ENCODE measurements at regions not wholly inside any gene's neighbourhood (a gene's known extent, or its start where the extent isn't known, plus 50 kb on each side); places are given as distances from the start of the nearest gene placed in this dataset.

GRCh38 chr2:140144611-140145010, 1364.4 kb upstream of the NXPH2 start:
- TF ChIP-seq ZFX (IDR thresholded peaks at IDR 0.05; ENCODE audit: borderline replicate concordance) (no peak), CTCF (IDR thresholded peaks at IDR 0.05) (no peak)
- no peak overlapping the region for H3K27ac ChIP-seq

GRCh38 chr2:140138736-140139135, 1358.5 kb upstream of the NXPH2 start:
- no peak overlapping the region for H3K27ac ChIP-seq
- TF ChIP-seq CTCF (IDR thresholded peaks at IDR 0.05) (no peak), ZFX (IDR thresholded peaks at IDR 0.05; ENCODE audit: borderline replicate concordance) (no peak)

- TF ChIP-seq ZFX (IDR thresholded peaks at IDR 0.05; ENCODE audit: borderline replicate concordance) (no peak), CTCF (IDR thresholded peaks at IDR 0.05) (no peak)
- no peak overlapping the region for H3K27ac ChIP-seq
Measured at GRCh38 chr2:140136861-140137260, 1356.7 kb upstream of the NXPH2 start.

GRCh38 chr2:140136366-140136765, 1356.2 kb upstream of the NXPH2 start:
- no peak for TF ChIP-seq CTCF (IDR thresholded peaks at IDR 0.05)
- TF ChIP-seq ZFX (IDR thresholded peaks at IDR 0.05; ENCODE audit: borderline replicate concordance) = no peak
- no peak overlapping the region for H3K27ac ChIP-seq

GRCh38 chr2:140128909-140129308, 1348.7 kb upstream of the NXPH2 start:
- TF ChIP-seq CTCF (IDR thresholded peaks at IDR 0.05) (no peak), ZFX (IDR thresholded peaks at IDR 0.05; ENCODE audit: borderline replicate concordance) (no peak)
- H3K27ac ChIP-seq = no peak overlapping the region

- TF ChIP-seq ZFX (IDR thresholded peaks at IDR 0.05; ENCODE audit: borderline replicate concordance) = no peak
- no peak for TF ChIP-seq CTCF (IDR thresholded peaks at IDR 0.05)
- no peak overlapping the region for H3K27ac ChIP-seq
Measured at GRCh38 chr2:140122001-140122400, 1341.8 kb upstream of the NXPH2 start.

GRCh38 chr2:140117386-140117785, 1337.2 kb upstream of the NXPH2 start:
- no peak overlapping the region for H3K27ac ChIP-seq
- no peak for TF ChIP-seq ZFX (IDR thresholded peaks at IDR 0.05; ENCODE audit: borderline replicate concordance)

- H3K27ac ChIP-seq = no peak overlapping the region
- TF ChIP-seq ZFX (IDR thresholded peaks at IDR 0.05; ENCODE audit: borderline replicate concordance) (no peak), CTCF (IDR thresholded peaks at IDR 0.05) (no peak)
Measured at GRCh38 chr2:140108706-140109475, 1328.7 kb upstream of the NXPH2 start.

All from 22Rv1 (cell line).